Head of caudate nucleus (tissue), 42 donors: ENCODE measurements at regions not wholly inside any gene's neighbourhood (a gene's known extent, or its start where the extent isn't known, plus 50 kb on each side); places are given as distances from the start of the nearest gene placed in this dataset.
"Not testable (repeated sequence)": the region's sequence is repeated elsewhere in the genome, so short reads cannot be mapped to it uniquely, and the experiment has no call there.

Experiments
- DNase-seq, 42 donors: peaks; one replicate each; pipeline versions ENCODE4 v3.0.0 to v3.0.0-alpha.2; 2020 to 2021; ENCODE audit warnings: mixed read lengths in 7 of 42
- intact Hi-C: fragments of 100-400 bp; cut with DNase I; formaldehyde crosslinking; loops from one replicate; pipeline ENCODE4 v1.15.0; 2022

- DNase-seq: no peak
- intact Hi-C loops: no loop called here
These were observed 1059.6 kb downstream of the HACE1 start for GRCh38 chr6:103799971-103800670.

GRCh38 chr6:103798166-103798565 is 1061.6 kb downstream of the HACE1 start:
- intact Hi-C loops: no loop called here
- no peak for DNase-seq

GRCh38 chr6:103797738-103798137 is 1062.0 kb downstream of the HACE1 start:
- intact Hi-C loops: no loop called here
- no peak for DNase-seq

GRCh38 chr6:103791458-103791857 is 1068.3 kb downstream of the HACE1 start:
- no peak for DNase-seq
- intact Hi-C loops: no loop called here

- intact Hi-C loops: no loop called here
- DNase-seq: no peak
These were observed 1075.6 kb downstream of the HACE1 start for GRCh38 chr6:103784117-103784516.

GRCh38 chr6:103783329-103783728 is 1076.4 kb downstream of the HACE1 start:
- DNase-seq: no peak
- intact Hi-C loops: no loop called here

- intact Hi-C loops: no loop called here
- no peak for DNase-seq
These were observed 1090.3 kb downstream of the HACE1 start for GRCh38 chr6:103769431-103769830.

- no peak for DNase-seq
- intact Hi-C loops: no loop called here
These were observed 1109.1 kb downstream of the HACE1 start for GRCh38 chr6:103750603-103751002.

GRCh38 chr6:103734016-103734415 is 1125.7 kb downstream of the HACE1 start:
- no peak for DNase-seq
- intact Hi-C loops: no loop called here

GRCh38 chr6:103729658-103730057 is 1130.1 kb downstream of the HACE1 start:
- intact Hi-C loops: no loop called here
- DNase-seq: no peak

- intact Hi-C loops: no loop called here
- DNase-seq: no peak
These were observed 1136.0 kb downstream of the HACE1 start for GRCh38 chr6:103723438-103724322.

- intact Hi-C loops: no loop called here
- DNase-seq: no peak
These were observed 1137.0 kb downstream of the HACE1 start for GRCh38 chr6:103722683-103723082.

- intact Hi-C loops: no loop called here
- no peak for DNase-seq
These were observed 1137.8 kb downstream of the HACE1 start for GRCh38 chr6:103721923-103722322.

GRCh38 chr6:103720393-103720792 is 1139.3 kb downstream of the HACE1 start:
- intact Hi-C loops: no loop called here
- DNase-seq: no peak

GRCh38 chr6:103719545-103719944 is 1140.2 kb downstream of the HACE1 start:
- intact Hi-C loops: no loop called here
- no peak for DNase-seq

- intact Hi-C loops: no loop called here
- DNase-seq: no peak
These were observed 1144.5 kb downstream of the HACE1 start for GRCh38 chr6:103715269-103715668.

- intact Hi-C loops, DNase-seq: not testable (repeated sequence)
These were observed 1150.5 kb downstream of the HACE1 start for GRCh38 chr6:103709236-103709635.

GRCh38 chr6:103707596-103708325 is 1152.0 kb downstream of the HACE1 start:
- DNase-seq: no peak
- intact Hi-C loops: no loop called here

- intact Hi-C loops: no loop called here
- DNase-seq: no peak
These were observed 1160.0 kb downstream of the HACE1 start for GRCh38 chr6:103699769-103700168.

GRCh38 chr6:103687430-103687829 is 1172.3 kb downstream of the HACE1 start:
- intact Hi-C loops: no loop called here
- DNase-seq: no peak
